ENCODE measurements at regions not wholly inside any gene's neighbourhood (a gene's known extent, or its start where the extent isn't known, plus 50 kb on each side); places are given as distances from the start of the nearest gene placed in this dataset.

GRCh38 chr3:154536751-154537150 is 106.8 kb upstream of the GPR149 start:
- Mint-ChIP-seq H3K27ac (no peak overlapping the region), H3K9me3 (peaks cover 0 to 8% of the 10 kb centered on the region in 2 donors), H3K4me3 (no peak overlapping the region), H3K27me3 (no peaks in the 10 kb centered on the region), H3K4me1 (no peaks in the 10 kb centered on the region)
- DNase-seq (no peak), ATAC-seq (no peak)

DNA sequence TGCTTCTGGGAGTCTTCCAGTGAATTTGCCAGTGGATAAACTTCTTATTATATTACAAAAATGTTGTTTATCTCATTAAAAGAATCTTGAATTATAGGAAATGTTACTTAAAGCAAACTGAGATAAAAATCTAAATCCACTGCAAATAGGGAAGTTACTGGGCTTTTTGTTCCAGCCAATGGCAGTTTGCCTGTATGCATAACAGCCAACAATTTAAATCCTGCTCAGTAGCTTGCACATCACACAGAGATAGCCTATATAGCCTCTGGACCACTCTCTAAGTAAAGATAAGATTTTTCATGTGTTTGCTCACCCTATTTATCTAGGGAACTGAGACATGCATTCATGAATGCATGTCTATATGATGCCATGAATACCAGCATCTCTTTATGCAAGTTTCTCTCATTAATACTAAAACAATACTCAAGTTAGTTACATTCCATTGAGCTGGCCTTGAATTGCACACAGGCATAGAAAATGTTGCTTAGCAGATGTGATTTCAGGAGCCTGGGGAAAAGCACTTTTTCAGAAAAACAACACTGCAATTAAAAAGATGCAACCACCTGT is 92.1 kb upstream of the GPR149 start:
- DNase-seq (no peak), ATAC-seq (no peak)
- peaks cover 0 to 4% of the 10 kb centered on the region in 2 donors for H3K9me3 Mint-ChIP-seq
- H3K27me3 Mint-ChIP-seq, result no peaks in the 10 kb centered on the region
- no peaks in the 10 kb centered on the region for H3K4me1 Mint-ChIP-seq
- H3K4me3 Mint-ChIP-seq, result no peak overlapping the region
- H3K27ac Mint-ChIP-seq, result no peak overlapping the region

- DNase-seq (no peak), ATAC-seq (no peak)
- no peaks in the 10 kb centered on the region for H3K4me1 Mint-ChIP-seq
- H3K27ac Mint-ChIP-seq, result no peak overlapping the region
- H3K9me3 Mint-ChIP-seq, result peaks cover 0 to 9% of the 10 kb centered on the region in 2 donors
- no peak overlapping the region for H3K4me3 Mint-ChIP-seq
- no peaks in the 10 kb centered on the region for H3K27me3 Mint-ChIP-seq
Measured at GRCh38 chr3:154517404-154517803, 87.4 kb upstream of the GPR149 start.

GRCh38 chr3:154515921-154516320 is 85.9 kb upstream of the GPR149 start:
- Mint-ChIP-seq H3K27ac (no peak overlapping the region), H3K4me3 (no peak overlapping the region), H3K27me3 (no peaks in the 10 kb centered on the region), H3K4me1 (no peaks in the 10 kb centered on the region), H3K9me3 (peaks cover 0 to 9% of the 10 kb centered on the region in 2 donors)
- DNase-seq (no peak), ATAC-seq (no peak)

- ATAC-seq (no peak), DNase-seq (no peak)
- H3K4me3 Mint-ChIP-seq, result no peak overlapping the region
- H3K9me3 Mint-ChIP-seq, result no peaks in the 10 kb centered on the region
- H3K4me1 Mint-ChIP-seq, result no peaks in the 10 kb centered on the region
- H3K27ac Mint-ChIP-seq, result no peak overlapping the region
- H3K27me3 Mint-ChIP-seq, result no peaks in the 10 kb centered on the region
Measured at GRCh38 chr3:154510780-154511179, 80.8 kb upstream of the GPR149 start.

DNA sequence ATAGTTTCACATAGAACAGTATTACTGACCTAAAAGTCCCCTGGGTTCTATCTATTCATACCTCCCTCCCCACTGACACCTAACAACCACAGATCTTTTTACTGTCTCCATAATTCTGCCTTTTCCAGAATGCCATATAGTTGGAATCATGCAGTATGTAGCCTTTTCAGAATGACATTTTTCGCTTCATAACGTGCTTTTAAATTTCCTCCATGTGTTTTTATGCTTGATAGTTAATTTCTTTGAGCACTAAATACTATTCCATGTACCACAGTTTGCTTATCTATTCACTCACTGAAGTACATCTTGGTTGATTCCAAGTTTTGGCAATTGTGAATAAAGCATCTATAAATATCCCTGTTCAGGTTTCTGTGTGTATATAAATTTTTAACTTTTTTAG is 77.7 kb upstream of the GPR149 start:
- DNase-seq, result no peak
- Mint-ChIP-seq H3K27ac (no peak overlapping the region), H3K4me1 (no peaks in the 10 kb centered on the region), H3K9me3 (no peaks in the 10 kb centered on the region), H3K27me3 (no peaks in the 10 kb centered on the region), H3K4me3 (no peak overlapping the region)
- ATAC-seq, result no peak

- H3K27ac Mint-ChIP-seq, result no peak overlapping the region
- peaks cover 0 to 5% of the 10 kb centered on the region in 2 donors for H3K9me3 Mint-ChIP-seq
- H3K4me3 Mint-ChIP-seq, result no peak overlapping the region
- ATAC-seq (no peak), DNase-seq (no peak)
- H3K4me1 Mint-ChIP-seq, result no peaks in the 10 kb centered on the region
- H3K27me3 Mint-ChIP-seq, result no peaks in the 10 kb centered on the region
Measured at GRCh38 chr3:154496978-154497377, 67.0 kb upstream of the GPR149 start.

DNA sequence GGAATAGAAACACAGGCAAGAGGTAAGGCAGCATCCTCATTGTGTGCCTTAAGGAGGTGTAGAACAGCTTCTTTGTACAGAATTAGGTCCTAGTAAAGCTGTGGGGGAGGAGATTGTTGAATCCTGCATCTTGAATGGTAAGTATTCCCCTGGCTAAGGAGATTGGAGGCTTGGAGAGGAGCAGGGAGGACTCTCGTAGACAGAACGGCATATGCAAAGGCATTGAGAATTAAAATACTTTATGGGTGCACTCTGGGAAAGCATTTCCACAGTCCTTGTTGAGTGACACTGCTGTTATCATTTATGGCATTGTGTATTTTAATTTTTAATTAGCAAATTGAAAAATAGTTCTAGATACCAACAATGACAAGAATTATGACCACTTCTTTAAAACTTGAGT is 66.5 kb upstream of the GPR149 start:
- no peak for ATAC-seq
- DNase-seq, result no peak
- H3K27ac Mint-ChIP-seq, result no peak overlapping the region
- no peak overlapping the region for H3K4me3 Mint-ChIP-seq
- no peaks in the 10 kb centered on the region for H3K4me1 Mint-ChIP-seq
- H3K27me3 Mint-ChIP-seq, result no peaks in the 10 kb centered on the region
- H3K9me3 Mint-ChIP-seq, result peaks cover 0 to 5% of the 10 kb centered on the region in 2 donors

DNA sequence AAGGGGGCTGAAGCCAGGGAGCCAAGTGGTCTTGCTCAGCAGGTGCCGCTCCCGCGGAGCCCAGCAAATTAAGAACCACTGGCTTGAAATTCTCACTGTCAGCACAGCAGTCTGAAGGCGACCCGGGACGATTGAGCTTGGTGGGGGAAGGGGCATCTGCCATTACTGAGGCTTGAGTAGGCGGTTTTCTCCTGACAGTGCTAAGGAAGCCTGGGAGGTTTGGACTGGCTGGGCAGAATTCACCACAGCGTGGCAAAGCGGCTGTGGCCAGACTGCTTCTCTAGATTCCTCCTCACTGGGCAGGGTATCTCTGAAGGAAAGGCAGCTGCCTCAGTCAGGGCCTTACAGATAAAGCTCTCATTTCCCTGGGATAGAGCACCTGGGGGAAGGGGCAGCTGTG is 57.0 kb upstream of the GPR149 start:
- ATAC-seq (no peak), DNase-seq (no peak)
- no peak overlapping the region for H3K27ac Mint-ChIP-seq
- H3K27me3 Mint-ChIP-seq, result no peaks in the 10 kb centered on the region
- H3K9me3 Mint-ChIP-seq, result peaks cover 0 to 5% of the 10 kb centered on the region in 2 donors
- no peak overlapping the region for H3K4me3 Mint-ChIP-seq
- H3K4me1 Mint-ChIP-seq, result no peaks in the 10 kb centered on the region

GRCh38 chr3:154482507-154482906 is 52.5 kb upstream of the GPR149 start:
- ATAC-seq (no peak), DNase-seq (no peak)
- H3K4me3 Mint-ChIP-seq, result no peak overlapping the region
- no peaks in the 10 kb centered on the region for H3K27me3 Mint-ChIP-seq
- H3K9me3 Mint-ChIP-seq, result no peaks in the 10 kb centered on the region
- no peak overlapping the region for H3K27ac Mint-ChIP-seq
- no peaks in the 10 kb centered on the region for H3K4me1 Mint-ChIP-seq

GRCh38 chr3:154480033-154480432 is 50.0 kb upstream of the GPR149 start:
- DNase-seq (no peak), ATAC-seq (no peak)
- H3K27ac Mint-ChIP-seq, result no peak overlapping the region
- peaks cover 4 to 7% of the 10 kb centered on the region in 2 donors for H3K9me3 Mint-ChIP-seq
- no peaks in the 10 kb centered on the region for H3K4me1 Mint-ChIP-seq
- H3K4me3 Mint-ChIP-seq, result no peak overlapping the region
- no peaks in the 10 kb centered on the region for H3K27me3 Mint-ChIP-seq

All from stimulated activated naive CD8-positive, alpha-beta T cell treated with anti-CD3 and anti-CD28 coated beads, Interleukin-15, amount 100 ng/mL, for 72 hours (primary cell).